ENCODE measurements at regions not wholly inside any gene's neighbourhood (a gene's known extent, or its start where the extent isn't known, plus 50 kb on each side); places are given as distances from the start of the nearest gene placed in this dataset.

GRCh38 chr17:70519300-70519699 lies 350.0 kb downstream of the KCNJ2 start:
- no peak overlapping the region for H3K9ac ChIP-seq (ENCODE audit: low read length)
- intact Hi-C loops (cut with micrococcal nuclease) = no loop called here
- H3K79me2 ChIP-seq (ENCODE audit: low read length) = no peaks in the 10 kb centered on the region
- H3K27ac ChIP-seq (ENCODE audit: low read length) = no peak overlapping the region
- POLR2A ChIA-PET (ENCODE audit: unreplicated experiment) = no interaction called here
- DNase-seq (no peak), ATAC-seq (no peak)
- peaks cover 17% of the 10 kb centered on the region for H3K4me1 ChIP-seq (ENCODE audit: insufficient read depth, low read length)
- no peak overlapping the region for H2AFZ ChIP-seq (ENCODE audit: low read length)
- H4K20me1 ChIP-seq (ENCODE audit: low read length) = no peaks in the 10 kb centered on the region
- H3K4me3 ChIP-seq (ENCODE audit: low read length) = no peak overlapping the region
- CTCF ChIA-PET = interaction anchor here (0.7 kb wide), 1 partner anchor 348 kb away, joined by 3 read pairs; no protein-coding TSS in a partner anchor
- H3K36me3 ChIP-seq (ENCODE audit: low read depth, low read length) = no peaks in the 10 kb centered on the region
- no peaks in the 10 kb centered on the region for H3K9me2 ChIP-seq (replicated peaks; ENCODE audit: low read length)
- no TSS peak for BruUV-seq (replicated peaks)
- H3K9me3 ChIP-seq (ENCODE audit: low read length) = no peaks in the 10 kb centered on the region
- no peaks in the 10 kb centered on the region for H3F3A ChIP-seq (ENCODE audit: low read length, unreplicated experiment)
- H3K27me3 ChIP-seq (ENCODE audit: low read length) = no peaks in the 10 kb centered on the region
- TF ChIP-seq CTCF (conservative IDR thresholded peaks at IDR 0.05; ENCODE audit: low read depth, low read length) = no peak
- TF ChIP-seq EZH2 (IDR thresholded peaks at IDR 0.05; ENCODE audit: low read length, unreplicated experiment) = no peak
- TF ChIP-seq EZH2phosphoT487 (IDR thresholded peaks at IDR 0.05; ENCODE audit: borderline replicate concordance, low read length) = no peak
- no peak overlapping the region for H3K4me2 ChIP-seq (ENCODE audit: low read length)

GRCh38 chr17:70520447-70520846 lies 351.1 kb downstream of the KCNJ2 start:
- Histone ChIP-seq H3K4me2 (ENCODE audit: low read length) (no peak overlapping the region), H3K9ac (ENCODE audit: low read length) (no peak overlapping the region), H3K36me3 (ENCODE audit: low read depth, low read length) (no peaks in the 10 kb centered on the region), H2AFZ (ENCODE audit: low read length) (no peak overlapping the region), H3K79me2 (ENCODE audit: low read length) (no peaks in the 10 kb centered on the region), H3K9me3 (ENCODE audit: low read length) (no peaks in the 10 kb centered on the region), H3F3A (ENCODE audit: low read length, unreplicated experiment) (no peaks in the 10 kb centered on the region), H3K9me2 (replicated peaks; ENCODE audit: low read length) (no peaks in the 10 kb centered on the region), H4K20me1 (ENCODE audit: low read length) (no peaks in the 10 kb centered on the region), H3K27me3 (ENCODE audit: low read length) (no peaks in the 10 kb centered on the region), H3K4me3 (ENCODE audit: low read length) (no peak overlapping the region), H3K27ac (ENCODE audit: low read length) (no peak overlapping the region), H3K4me1 (ENCODE audit: insufficient read depth, low read length) (peaks cover 17% of the 10 kb centered on the region)
- intact Hi-C loops (cut with micrococcal nuclease) = no loop called here
- ATAC-seq (no peak), DNase-seq (no peak)
- ChIA-PET POLR2A (ENCODE audit: unreplicated experiment) (no interaction called here), CTCF (no interaction called here)
- BruUV-seq (replicated peaks) = no TSS peak
- TF ChIP-seq CTCF (conservative IDR thresholded peaks at IDR 0.05; ENCODE audit: low read depth, low read length) (no peak), EZH2phosphoT487 (IDR thresholded peaks at IDR 0.05; ENCODE audit: borderline replicate concordance, low read length) (no peak), EZH2 (IDR thresholded peaks at IDR 0.05; ENCODE audit: low read length, unreplicated experiment) (no peak)

GRCh38 chr17:70520956-70521355 lies 351.6 kb downstream of the KCNJ2 start:
- H3K9me2 ChIP-seq (replicated peaks; ENCODE audit: low read length) = no peaks in the 10 kb centered on the region
- no peak for DNase-seq
- no peak overlapping the region for H3K4me2 ChIP-seq (ENCODE audit: low read length)
- BruUV-seq (replicated peaks) = no TSS peak
- H4K20me1 ChIP-seq (ENCODE audit: low read length) = no peaks in the 10 kb centered on the region
- no peak for TF ChIP-seq CTCF (conservative IDR thresholded peaks at IDR 0.05; ENCODE audit: low read depth, low read length)
- no peak for TF ChIP-seq EZH2phosphoT487 (IDR thresholded peaks at IDR 0.05; ENCODE audit: borderline replicate concordance, low read length)
- no peak for TF ChIP-seq EZH2 (IDR thresholded peaks at IDR 0.05; ENCODE audit: low read length, unreplicated experiment)
- no peaks in the 10 kb centered on the region for H3K79me2 ChIP-seq (ENCODE audit: low read length)
- ChIA-PET POLR2A (ENCODE audit: unreplicated experiment) (no interaction called here), CTCF (no interaction called here)
- H2AFZ ChIP-seq (ENCODE audit: low read length) = no peak overlapping the region
- H3K4me3 ChIP-seq (ENCODE audit: low read length) = no peak overlapping the region
- ATAC-seq = no peak
- H3K27me3 ChIP-seq (ENCODE audit: low read length) = no peaks in the 10 kb centered on the region
- no peaks in the 10 kb centered on the region for H3K9me3 ChIP-seq (ENCODE audit: low read length)
- H3K27ac ChIP-seq (ENCODE audit: low read length) = no peak overlapping the region
- H3F3A ChIP-seq (ENCODE audit: low read length, unreplicated experiment) = no peaks in the 10 kb centered on the region
- intact Hi-C loops (cut with micrococcal nuclease) = no loop called here
- no peaks in the 10 kb centered on the region for H3K36me3 ChIP-seq (ENCODE audit: low read depth, low read length)
- H3K4me1 ChIP-seq (ENCODE audit: insufficient read depth, low read length) = peaks cover 17% of the 10 kb centered on the region
- no peak overlapping the region for H3K9ac ChIP-seq (ENCODE audit: low read length)
